Esophagus muscularis mucosa (tissue), 3 donors: ENCODE measurements at regions not wholly inside any gene's neighbourhood (a gene's known extent, or its start where the extent isn't known, plus 50 kb on each side); places are given as distances from the start of the nearest gene placed in this dataset.

ENCODE experiments used
- POLR2AphosphoS5 ChIP-seq, 2 donors: sonication (generic); formaldehyde crosslinking; IDR thresholded peaks; one replicate each; pipeline ENCODE4 v1.6.1; 2017; ENCODE audit warnings: antibody characterized with exemption in 2 of 2
- TF ChIP-seq, protein P1 (sequence below), 3 experiments: fragments of 200-600 bp in 2 of 3; fragments of 450-650 bp in 1 of 3; sonication (generic) in 2 of 3; IDR thresholded peaks; one replicate each; pipeline ENCODE4 v1.5.1; 2017 to 2019; ENCODE audit warnings: antibody characterized with exemption in 3 of 3, mild to moderate bottlenecking in 2 of 3, moderate library complexity in 1 of 3

DNA sequence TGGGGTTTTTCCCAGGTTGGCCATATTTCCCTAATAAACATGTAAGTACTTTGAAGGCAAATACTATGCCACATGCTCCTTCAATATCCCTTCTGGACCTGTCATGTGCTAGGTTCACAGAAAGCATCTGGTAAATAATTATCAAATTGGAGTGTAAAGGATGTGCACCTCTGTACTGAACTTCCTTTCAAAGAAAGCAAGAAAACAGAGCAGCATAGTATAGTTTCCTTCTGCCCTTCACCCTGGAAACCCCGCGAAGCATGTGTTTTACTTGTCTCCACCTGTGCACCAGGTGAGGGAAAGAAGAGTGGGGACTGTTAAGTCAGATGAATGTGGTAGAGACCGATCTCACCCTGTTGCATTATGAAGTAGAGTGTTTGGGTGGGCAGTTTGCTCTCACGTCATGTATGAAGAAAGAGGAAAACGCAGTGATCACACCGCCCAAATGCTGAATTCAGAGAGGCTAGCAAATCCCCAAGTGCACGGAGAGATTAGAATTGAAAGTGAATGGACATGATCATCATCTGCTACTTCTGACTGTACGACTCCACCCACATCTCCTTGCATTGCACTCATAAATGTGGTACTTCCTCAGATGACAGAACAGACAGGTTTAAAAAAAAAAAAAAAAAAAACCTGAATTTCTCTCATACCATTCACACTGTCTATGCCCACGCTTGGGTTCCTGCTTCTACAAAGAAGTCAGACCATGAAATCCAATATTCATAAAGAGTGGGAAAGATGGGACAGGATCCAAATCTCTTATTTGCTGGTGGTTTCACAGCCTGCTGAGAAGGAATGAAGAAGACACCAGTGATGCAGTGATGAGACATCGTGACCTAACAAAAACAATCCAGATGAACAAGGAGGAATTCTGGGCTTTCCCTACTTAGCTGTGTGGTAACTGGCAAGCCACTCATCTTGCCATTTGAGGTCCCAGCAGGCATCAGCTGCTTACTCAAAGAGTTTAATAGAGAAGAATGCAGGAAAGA lies 448.6 kb downstream of the BCL11A start:
- TF ChIP-seq POLR2AphosphoS5 (IDR thresholded peaks at IDR 0.05) = no peak
- TF ChIP-seq, protein P1, sequence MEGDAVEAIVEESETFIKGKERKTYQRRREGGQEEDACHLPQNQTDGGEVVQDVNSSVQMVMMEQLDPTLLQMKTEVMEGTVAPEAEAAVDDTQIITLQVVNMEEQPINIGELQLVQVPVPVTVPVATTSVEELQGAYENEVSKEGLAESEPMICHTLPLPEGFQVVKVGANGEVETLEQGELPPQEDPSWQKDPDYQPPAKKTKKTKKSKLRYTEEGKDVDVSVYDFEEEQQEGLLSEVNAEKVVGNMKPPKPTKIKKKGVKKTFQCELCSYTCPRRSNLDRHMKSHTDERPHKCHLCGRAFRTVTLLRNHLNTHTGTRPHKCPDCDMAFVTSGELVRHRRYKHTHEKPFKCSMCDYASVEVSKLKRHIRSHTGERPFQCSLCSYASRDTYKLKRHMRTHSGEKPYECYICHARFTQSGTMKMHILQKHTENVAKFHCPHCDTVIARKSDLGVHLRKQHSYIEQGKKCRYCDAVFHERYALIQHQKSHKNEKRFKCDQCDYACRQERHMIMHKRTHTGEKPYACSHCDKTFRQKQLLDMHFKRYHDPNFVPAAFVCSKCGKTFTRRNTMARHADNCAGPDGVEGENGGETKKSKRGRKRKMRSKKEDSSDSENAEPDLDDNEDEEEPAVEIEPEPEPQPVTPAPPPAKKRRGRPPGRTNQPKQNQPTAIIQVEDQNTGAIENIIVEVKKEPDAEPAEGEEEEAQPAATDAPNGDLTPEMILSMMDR (IDR thresholded peaks at IDR 0.05) = no peak
